ENCODE measurements at regions not wholly inside any gene's neighbourhood (a gene's known extent, or its start where the extent isn't known, plus 50 kb on each side); places are given as distances from the start of the nearest gene placed in this dataset.
"Not testable (repeated sequence)": the region's sequence is repeated elsewhere in the genome, so short reads cannot be mapped to it uniquely, and the experiment has no call there.

DNA sequence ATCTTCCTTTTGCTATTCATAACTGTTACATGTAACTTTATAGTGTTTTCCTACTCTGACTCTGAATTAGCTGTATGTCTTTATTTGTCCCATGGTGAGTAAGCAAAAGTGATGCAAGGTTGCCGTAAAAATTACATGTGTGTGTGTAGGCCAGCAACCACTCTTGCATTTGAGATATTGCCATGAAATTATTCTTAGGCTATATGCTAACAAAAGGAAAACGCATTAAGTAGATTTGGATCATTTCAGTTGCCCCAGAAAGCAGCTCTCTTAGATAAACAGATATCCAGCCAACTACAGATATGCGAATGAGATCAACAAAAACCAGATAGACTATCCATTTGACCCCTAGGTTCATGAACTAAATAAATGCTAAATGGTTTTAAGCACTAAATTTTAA is 73.6 kb downstream of the CYLC2 start:
- no peak for DNase-seq (ENCODE audit: low spot score)

DNA sequence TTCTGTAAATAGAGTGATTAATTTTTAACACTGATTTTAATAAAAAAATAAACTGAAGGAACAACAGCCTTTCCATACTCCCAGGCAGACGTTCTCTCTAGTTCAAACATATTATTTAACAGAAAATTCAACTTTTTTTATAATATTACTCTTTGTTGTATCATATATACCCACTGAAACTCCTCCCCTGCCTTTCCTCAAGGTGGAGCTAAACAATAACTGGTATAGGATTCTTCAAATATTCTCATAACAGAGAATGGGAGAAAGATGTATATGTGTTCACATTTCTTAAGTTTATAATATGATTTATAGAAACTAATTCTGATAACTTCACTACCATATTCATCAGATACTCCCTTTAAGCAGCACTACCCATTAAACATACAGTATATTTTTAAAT is 83.4 kb downstream of the CYLC2 start:
- DNase-seq (ENCODE audit: low spot score), result no peak

DNA sequence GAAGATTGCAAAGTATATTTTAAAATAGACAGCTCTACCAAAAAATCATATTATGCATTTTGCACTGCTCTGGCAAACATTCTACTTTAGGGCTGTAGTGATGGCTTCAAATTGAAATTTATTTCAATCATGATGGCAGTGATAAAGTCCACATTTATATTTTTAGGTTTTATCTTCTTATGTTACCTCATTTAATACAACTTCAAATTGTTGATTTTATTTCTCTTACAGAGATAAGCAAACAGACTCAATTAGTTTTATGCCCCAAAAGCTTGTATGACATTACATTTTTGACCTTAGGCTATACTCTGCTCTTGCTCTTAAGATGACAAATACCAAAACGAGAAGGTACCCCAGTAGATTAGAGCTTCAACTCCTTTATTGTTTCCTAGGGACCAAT is 87.4 kb downstream of the CYLC2 start:
- DNase-seq (ENCODE audit: low spot score), result no peak

DNA sequence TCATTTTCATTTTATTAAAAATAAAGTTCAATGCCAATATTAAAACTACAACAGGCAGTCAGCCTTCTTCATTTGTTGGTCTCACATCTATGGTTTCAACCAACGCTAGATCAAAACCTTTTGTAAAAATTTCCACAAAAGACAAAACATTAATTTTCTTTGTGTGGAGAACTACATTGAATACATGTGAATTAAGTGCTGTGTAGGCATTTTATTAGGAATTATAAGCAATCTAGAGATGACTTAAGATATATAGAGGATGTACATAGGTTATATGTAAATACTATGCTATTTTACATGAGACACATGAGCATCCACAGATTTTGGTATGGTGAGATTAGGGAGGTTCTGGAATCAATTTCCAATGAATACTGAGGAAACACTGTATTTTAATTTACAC is 94.2 kb downstream of the CYLC2 start:
- no peak for DNase-seq (ENCODE audit: low spot score)

DNA sequence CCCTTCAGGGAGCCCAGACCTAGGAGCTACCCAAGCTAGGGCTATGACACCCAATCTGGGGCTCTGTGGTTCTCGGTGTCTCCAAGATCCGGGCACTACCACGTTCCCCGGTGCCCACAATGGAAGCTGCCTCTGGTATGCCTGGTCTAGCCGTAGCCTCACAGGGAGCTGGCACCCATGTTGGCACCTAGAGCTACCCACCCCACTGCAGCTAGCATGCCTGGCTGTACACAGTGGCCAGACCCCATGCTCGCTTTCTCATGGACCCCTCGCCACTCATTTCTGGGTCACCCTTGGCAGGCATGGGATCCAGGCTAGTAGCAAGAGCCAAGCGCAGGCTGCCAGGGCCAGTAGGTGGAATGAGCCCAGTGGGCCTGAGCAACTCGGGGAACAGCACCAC is 109.0 kb downstream of the CYLC2 start:
- no peak for DNase-seq (ENCODE audit: low spot score)

DNA sequence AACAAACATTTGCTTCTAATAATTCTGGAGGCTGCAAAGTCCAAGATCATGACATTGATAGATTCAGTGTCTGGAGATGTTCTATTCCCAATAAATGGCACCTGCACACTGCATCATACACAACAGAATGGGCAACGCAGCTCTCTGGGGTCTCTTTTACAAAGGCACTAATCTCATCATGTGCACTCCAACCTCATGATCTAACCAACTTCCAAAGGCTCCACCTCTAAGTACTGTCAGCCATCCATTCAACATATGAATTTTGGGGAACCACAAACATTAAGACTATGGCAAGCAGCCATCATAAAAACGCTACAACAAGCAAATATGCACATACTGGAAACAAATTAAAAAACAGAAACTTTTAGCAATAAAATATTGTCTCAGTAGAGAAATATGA is 121.1 kb downstream of the CYLC2 start:
- DNase-seq (ENCODE audit: low spot score), result no peak

DNA sequence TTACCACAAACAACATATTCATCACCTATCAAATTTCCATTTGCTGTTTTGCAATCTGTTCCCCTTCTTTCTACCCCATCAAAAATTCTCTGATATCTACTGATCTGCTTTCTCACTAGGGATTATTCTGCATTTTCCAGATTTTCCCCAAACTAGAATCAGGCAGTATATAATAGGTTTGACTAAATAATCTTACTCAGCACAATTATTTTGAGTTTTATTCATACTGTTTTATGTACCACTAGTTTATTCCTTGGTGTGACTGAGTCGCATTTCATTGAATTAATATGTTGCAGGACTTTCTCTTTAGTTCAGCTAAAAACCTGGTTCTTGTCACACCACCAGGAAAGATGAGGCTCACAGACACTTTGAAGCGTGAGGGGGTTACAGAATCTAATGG is 131.4 kb downstream of the CYLC2 start:
- DNase-seq (ENCODE audit: low spot score), result no peak

DNA sequence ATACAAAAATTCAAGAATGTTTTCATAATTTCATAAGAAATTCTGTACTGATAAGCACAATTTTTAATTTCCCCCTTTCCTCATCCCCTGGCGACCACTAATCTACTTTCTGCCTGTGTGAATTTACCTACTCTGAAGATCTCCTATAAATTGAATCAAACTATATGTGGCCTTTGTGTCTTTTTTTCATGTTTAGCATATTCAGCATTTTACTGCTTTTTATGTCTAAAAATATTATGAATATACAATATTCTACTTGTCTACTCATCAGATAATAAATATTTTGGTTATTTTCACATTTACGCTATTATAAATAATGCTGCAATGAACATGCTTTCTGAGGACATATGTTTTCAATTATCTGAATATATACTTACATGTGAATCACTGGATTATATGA is 144.8 kb downstream of the CYLC2 start:
- no peak for DNase-seq (ENCODE audit: low spot score)

DNA sequence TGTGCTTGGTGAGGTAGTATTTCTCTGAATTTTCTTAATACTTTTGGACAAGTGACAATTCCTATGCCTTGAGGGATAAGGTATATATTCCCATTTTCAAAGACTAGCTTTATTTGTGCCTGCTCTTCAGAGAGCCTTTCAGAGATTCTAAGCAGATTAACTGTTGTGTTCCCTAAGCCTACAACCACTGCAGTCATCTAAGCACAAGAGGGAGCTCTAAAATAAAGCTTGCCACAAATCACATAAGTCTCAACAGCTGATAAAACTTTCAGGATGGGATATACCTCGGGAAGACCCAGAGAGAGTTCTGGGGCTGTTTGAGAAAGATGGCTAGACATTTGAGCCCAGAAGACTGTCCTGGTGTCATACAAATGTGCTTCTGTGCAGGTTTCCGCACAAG is 157.3 kb downstream of the CYLC2 start:
- no peak for DNase-seq (ENCODE audit: low spot score)

DNA sequence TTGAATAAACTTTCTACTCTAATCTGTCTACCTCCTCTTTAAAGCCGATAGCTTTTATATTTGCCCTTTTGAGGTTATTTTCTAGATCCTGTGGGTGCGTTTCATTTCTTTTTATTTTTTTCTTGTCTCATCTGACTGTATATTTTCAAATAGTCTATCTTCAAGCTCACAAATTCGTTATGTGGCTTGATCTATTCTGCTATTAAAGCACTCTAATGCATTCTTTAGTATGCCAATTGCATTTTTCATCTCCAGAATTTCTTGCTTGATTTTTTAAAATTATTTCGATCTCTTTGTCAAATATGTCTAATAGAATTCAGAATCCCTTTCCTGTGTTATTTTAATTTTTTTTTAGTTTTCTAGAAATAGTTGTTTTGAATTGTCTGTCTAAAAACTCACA is 172.4 kb downstream of the CYLC2 start:
- DNase-seq (ENCODE audit: low spot score), result no peak

DNA sequence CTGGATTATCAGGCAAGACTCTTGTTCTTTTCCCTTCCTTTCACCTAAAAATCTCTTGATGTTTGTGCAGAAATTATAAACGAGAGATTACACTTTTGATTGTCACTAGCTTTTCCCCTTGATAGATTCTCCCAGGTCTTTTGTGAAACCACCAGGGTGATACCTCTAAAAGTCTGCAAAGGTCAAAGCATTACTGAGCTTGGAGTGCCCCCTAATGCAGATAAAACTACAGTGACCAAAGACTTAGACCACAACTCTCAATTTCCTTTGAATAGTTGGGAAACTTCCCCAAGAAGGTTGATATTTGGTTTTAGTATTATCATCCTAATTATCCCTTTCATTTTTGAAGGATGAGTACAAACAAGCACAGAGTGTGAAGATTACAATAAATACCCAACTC is 173.1 kb downstream of the CYLC2 start:
- no peak for DNase-seq (ENCODE audit: low spot score)

DNA sequence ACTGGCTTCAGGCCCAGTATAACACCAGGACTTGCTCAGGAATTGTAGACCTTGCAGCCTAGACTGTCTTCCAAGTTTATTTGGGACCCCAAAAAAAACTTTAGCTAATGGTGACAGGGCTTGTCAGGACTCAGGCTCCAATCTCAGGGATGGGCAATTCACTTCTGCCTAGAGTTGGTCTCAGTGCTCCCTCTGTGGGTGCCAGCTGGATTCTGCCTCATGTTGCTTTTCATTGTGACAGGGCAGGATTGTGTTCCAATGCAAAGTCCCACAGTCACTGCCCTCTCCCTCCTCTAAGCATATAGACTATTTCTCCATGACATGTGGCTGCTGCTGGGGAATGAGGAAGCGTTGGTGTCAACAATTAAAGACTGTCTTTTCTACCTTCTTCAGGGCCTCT is 174.7 kb downstream of the CYLC2 start:
- no peak for DNase-seq (ENCODE audit: low spot score)

DNA sequence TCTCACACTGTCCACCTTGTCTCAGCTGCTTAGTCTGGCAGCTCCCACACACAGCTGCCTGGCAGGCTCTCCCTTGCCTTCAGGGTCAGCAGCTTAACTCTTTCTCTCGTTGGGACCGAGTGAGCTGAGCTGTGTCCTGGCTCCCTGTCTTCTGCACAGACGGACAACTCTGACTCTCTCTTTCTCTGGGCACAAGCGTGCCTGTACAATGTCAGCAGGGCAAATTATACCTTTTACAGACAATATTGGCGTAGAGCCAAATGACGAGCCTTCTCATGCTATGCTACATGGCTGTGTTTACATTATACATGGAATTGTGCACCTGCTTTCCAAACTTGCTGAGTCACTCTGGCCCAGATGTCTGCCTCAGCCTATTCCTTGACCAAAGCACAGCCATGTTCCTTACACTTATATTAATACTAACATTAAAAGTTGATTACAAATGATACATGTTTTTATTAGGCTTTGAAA is 188.6 kb downstream of the CYLC2 start:
- no peak for DNase-seq (ENCODE audit: low spot score)

DNA sequence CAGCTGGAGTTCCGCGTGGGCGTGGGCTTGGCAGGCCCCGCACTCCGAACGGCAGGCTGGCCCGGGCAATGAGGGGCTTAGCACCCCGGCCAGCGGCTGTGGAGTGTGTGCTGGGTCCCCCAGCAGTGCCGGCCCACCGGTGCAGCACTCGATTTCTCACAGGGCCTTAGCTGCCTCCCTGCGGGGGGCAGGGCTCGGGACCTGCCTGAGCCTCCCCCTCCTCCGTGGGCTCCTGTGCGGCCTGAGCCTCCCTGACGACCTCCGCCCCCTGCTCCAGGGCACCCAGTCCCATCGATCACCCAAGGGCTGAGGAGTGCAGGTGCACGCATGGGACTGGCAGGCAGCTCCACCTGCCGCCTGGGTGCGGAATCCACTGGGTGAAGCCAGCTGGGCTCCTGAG is 191.8 kb downstream of the CYLC2 start:
- no peak for DNase-seq (ENCODE audit: low spot score)

DNA sequence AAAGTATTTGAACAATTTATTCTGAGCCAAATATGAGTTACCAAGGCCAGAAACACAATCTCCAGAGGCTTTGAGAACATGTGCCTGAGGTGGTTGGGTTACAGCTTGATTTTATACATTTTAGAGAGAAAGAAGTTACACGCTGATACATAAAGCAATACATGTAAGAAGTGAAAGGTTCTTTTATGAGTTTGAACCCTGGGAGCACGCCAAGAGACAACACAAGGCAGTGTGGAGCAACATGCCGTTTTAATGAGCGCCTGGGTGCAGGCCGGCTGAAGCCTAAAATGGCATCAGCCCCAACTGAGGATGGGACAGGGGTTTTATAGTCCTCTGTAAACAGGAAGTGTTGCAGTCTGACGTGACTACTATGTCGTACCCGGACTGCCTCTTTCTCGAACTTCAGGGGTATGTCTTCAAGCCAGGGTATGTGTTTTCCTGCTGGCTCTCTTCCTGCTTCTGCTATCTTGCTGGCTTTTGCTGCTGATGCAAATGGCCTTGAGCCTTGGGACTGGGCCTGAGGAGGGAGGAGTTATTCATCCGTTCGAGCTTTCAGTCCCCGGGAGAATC is 193.7 kb downstream of the CYLC2 start:
- no peak for DNase-seq (ENCODE audit: low spot score)

DNA sequence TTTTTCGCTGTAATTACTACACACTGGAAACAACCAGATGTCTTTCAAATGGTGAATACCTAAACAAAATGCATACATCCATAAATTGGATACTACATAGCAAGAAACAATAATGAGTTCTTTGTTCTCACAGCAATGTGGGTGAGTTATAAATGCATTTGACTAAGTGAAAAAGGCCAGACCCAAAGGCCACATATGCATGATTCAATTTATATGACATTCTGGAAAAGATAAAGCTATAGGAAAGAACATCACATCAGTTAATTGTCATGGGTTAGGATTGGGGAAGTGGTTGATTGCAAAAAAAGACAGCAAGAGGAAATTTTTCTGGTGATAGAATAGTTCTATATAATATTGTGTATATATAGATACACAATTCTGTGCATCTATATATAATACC is 198.9 kb downstream of the CYLC2 start:
- DNase-seq (ENCODE audit: low spot score), result no peak

DNA sequence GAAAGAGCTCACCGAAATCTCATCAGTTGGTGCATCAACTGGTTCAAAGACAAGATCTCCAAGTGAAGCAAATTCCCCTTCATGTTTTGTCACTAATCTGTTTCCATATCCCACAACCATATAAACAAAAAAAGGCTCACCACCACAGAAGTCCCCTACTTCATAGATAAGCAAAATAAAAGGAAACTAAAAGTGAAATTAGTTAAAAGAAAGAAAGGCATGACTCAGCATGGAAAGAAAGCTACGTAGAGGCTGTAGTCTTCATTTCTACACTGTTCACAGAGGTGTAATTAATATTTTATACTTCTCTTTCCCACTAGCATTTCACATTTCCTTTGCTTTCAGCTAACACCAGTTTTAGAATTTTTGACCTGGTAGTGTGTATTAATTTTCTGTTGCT is 208.0 kb downstream of the CYLC2 start:
- no peak for DNase-seq (ENCODE audit: low spot score)

DNA sequence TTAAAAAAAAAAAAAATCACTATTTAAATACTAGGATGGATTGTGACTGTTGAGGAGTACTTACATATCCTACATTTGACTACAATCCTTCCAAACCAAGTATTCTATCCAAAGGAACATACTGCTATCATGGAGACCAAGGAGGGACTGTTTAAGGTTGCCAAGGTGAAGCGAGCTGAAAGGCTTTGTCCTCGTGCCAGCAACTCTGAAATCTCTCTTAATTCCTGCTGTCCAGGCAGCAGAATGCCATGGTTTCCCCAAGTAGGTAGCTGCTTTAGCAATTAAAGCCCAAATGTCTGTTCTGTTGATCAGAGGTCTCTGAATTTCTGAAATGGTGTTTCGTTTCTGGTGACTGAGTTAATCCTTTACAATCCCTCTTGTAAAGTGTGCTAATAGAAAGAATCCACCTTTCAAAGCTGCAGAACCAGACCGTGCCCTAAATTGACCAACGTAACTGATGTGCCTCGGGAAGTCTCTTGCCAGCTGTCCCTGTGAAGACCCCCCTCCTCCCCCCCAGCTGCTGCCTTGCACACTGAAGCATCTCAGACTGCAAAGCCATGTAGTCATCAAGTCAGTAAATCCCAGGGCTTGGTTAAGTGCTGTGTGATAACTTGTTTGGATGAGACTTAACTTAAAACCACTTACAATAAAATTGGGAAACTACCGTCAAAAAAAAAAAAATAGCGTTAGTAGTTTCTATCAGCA is 210.9 kb downstream of the CYLC2 start:
- DNase-seq (ENCODE audit: low spot score), result not testable (repeated sequence)

DNA sequence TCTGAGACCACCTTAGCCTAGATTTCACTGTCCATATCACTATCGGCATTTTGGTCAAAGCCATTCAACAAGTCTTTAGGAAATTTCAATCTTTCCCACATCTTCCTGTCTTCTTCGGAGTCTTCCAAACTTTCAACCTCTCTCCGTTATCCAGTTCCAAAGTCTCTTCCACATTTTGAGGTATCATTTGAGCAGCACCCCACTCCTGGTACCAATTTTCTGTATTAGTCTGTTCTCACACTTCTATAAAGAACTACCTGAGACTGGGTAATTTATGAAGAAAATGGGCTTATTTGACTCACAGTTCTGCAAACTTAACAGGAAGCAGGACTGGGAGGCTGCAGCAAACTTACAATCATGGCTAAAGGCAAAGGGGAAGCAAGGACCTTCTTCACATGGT is 215.5 kb downstream of the CYLC2 start:
- DNase-seq (ENCODE audit: low spot score), result no peak

DNA sequence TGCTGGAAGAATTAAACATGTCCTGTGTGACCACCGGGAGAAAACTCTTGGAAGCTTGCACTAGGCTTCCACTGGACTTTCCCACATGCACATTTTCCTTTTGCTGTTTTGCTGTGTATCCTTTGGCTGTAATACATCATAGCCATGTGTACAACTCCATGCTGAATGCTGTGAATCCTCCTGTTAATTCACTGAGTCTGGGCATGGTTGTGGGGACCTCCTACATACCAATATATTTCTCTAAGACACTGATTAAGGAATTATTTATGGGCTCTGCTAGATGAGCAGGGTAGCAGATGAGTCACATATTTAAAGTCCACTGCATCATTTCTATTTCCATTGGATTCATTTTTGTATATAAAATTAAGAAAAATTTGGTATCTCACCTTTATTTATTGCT is 220.1 kb downstream of the CYLC2 start:
- DNase-seq (ENCODE audit: low spot score), result no peak

DNA sequence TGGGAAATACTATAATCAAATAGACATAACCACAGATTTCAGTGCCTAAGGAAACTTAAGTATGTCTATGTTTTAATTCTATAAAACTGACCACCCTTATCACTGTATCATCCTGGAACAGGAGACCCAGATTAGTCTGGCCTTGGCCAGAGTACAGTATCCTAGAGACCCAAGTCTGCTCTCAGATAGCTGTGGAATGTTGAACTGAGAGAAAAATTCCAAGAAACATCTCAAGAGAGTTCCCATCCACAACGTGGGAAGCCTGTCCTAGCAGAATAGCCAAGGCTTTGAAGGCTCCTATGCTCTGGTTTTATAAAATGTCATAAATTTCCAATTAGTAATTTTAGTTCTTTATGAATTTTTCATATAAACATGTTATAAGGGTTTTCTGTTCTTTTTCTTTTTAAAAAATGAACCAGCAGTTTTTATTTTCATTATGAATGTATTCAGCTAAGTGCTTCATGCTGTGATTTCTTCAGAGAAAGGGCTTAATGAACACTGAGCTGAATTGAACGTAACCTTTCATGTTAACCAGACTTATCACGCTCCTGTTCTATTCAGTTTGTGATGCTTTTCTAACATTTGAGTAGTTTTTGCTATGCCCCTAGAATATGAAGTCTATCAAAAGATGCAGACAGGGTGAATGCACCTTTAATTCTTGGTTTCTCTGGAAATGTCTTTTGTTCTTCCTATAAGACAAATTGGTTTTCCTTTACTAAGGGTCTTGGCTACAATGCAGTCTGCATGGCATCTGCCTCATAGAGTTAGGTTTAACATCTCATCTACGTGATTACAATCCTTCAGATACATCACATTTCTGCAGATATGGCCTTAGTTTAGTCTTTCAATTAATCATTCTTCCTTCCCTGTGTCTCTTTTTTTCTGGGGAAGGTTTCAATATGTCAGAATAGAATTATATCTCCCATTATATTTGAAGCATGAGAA is 230.8 kb downstream of the CYLC2 start:
- no peak for DNase-seq (ENCODE audit: low spot score)

DNA sequence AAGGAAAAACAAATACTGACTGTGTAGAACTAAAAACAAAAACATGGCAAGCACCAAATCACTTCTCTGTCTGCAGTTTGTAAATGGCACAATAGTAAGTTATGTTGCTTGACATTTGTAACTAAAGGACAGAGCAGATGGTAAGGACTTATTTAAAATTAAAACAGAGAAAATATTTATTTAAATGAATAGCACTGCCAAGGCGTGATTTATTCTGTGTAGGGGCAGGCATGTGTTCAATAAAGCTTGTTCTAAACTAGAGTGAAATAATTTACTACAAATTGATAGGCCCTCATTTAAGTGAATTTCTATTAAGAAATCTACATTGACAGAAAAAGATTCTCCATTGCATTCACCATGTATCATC is 231.5 kb downstream of the CYLC2 start:
- no peak for DNase-seq (ENCODE audit: low spot score)

DNA sequence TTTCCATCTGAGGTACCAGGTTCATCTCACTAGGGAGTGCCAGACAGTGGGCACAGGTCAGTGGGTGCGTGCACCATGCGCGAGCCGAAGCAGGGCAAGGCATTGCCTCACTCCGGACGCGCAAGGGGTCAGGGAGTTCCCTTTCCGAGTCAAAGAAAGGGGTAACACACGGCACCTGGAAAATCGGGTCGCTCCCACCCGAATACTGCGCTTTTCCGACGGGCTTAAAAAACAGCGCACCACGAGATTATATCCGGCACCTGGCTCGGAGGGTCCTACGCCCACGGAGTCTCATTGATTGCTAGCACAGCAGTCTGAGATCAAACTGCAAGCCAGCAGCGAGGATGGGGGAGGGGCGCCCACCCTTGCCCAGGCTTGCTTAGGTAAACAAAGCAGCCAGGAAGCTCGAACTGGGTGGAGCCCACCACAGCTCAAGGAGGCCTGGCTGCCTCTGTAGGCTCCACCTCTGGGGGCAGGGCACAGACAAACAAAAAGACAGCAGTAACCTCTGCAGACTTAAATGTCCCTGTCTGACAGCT is 242.5 kb downstream of the CYLC2 start:
- DNase-seq (ENCODE audit: low spot score), result not testable (repeated sequence)
